ENCODE measurements at regions not wholly inside any gene's neighbourhood (a gene's known extent, or its start where the extent isn't known, plus 50 kb on each side); places are given as distances from the start of the nearest gene placed in this dataset.

DNA sequence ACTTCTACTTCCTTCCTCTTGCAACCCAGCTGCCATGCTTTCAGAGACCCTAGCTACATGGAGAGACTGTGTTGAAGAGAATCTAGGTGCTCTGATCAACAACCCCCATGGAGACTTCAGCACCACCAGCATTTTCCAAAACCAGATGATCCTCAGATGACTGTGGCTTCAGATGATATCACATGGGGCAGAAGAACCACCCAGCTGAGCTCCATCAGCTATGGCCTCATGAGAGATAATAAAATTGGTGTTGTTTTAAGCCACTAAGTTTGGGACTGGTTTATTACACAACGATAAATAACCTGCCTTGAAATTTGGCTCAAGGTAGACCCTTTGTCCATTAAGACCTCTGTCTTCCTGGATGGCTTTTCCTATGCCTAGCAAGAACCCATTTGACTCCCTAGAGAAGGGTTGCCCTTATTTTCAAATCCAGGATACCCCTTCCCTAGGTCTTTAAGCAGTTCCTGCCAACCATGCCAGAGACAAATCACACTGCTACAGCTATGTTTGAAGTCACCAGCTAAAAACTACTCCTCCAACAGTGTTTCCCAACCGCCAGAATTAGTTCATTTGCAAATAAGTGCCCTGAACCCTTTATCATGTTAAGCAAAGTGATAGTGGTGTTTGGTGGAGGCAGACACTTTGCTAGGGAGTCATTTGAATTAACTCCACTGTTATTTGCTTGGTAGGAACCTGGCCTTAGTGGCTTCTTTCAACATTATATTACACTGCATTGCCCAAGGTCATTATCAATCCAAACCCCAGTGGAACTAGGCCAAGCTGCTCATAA, 136.9 kb upstream of the PALS2 start:
- TF ChIP-seq, protein P1, sequence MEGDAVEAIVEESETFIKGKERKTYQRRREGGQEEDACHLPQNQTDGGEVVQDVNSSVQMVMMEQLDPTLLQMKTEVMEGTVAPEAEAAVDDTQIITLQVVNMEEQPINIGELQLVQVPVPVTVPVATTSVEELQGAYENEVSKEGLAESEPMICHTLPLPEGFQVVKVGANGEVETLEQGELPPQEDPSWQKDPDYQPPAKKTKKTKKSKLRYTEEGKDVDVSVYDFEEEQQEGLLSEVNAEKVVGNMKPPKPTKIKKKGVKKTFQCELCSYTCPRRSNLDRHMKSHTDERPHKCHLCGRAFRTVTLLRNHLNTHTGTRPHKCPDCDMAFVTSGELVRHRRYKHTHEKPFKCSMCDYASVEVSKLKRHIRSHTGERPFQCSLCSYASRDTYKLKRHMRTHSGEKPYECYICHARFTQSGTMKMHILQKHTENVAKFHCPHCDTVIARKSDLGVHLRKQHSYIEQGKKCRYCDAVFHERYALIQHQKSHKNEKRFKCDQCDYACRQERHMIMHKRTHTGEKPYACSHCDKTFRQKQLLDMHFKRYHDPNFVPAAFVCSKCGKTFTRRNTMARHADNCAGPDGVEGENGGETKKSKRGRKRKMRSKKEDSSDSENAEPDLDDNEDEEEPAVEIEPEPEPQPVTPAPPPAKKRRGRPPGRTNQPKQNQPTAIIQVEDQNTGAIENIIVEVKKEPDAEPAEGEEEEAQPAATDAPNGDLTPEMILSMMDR (IDR thresholded peaks at IDR 0.05), result no peak
- TF ChIP-seq POLR2AphosphoS5 (IDR thresholded peaks at IDR 0.05) (no peak), POLR2A (IDR thresholded peaks at IDR 0.05) (no peak)

Measured in gastroesophageal sphincter (tissue), 3 donors.